ENCODE measurements at regions not wholly inside any gene's neighbourhood (a gene's known extent, or its start where the extent isn't known, plus 50 kb on each side); places are given as distances from the start of the nearest gene placed in this dataset.

DNA sequence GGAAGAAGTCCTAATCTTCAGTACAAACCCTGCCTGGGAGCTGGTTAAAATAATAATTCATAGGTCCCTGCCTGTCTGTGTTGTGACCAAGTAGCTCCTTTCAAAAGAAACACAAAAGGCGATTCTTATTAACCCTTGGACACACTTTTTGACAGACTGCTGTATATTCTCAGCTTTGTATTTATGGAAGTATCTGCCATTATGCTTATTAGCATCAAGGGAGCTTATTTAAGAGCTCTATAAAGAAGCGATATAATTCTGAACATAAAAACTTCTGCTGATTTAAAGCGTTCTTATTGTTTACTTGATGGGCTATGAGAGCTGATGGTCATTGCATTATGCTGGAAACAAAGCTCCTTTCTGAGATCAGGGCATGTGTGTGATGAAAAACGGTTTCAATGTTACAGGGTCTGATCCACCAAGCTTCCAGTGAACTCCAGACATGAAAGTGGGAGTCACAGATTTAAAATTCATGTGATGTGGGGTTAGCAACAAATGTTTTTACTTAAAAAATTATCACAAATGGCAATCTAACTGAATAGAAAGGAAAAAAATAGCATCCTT lies 181.8 kb upstream of the PDE10A start:
- peaks cover 75% of the 10 kb centered on the region for H3K4me1 Mint-ChIP-seq
- no peak overlapping the region for H3K27ac Mint-ChIP-seq
- POLR2A ChIA-PET: no interaction called here
- no peak overlapping the region for H3K4me3 Mint-ChIP-seq
- peaks cover 5% of the 10 kb centered on the region for H3K9me3 Mint-ChIP-seq
- DNase-seq (ENCODE audit: low spot score) (no peak), ATAC-seq (no peak)
- H3K36me3 Mint-ChIP-seq: peaks cover 4% of the 10 kb centered on the region
- peaks cover 6% of the 10 kb centered on the region for H3K27me3 Mint-ChIP-seq (ENCODE audit: low read depth)
- TF ChIP-seq, protein P1, sequence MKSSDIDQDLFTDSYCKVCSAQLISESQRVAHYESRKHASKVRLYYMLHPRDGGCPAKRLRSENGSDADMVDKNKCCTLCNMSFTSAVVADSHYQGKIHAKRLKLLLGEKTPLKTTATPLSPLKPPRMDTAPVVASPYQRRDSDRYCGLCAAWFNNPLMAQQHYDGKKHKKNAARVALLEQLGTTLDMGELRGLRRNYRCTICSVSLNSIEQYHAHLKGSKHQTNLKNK (CRISPR knock-in tag; IDR thresholded peaks at IDR 0.05): no peak
- TF ChIP-seq ZNF317 (CRISPR knock-in tag; IDR thresholded peaks at IDR 0.05; ENCODE audit: borderline replicate concordance, low read depth) (no peak), OVOL2 (CRISPR knock-in tag; IDR thresholded peaks at IDR 0.05; ENCODE audit: borderline replicate concordance) (no peak), ZNF263 (CRISPR knock-in tag; IDR thresholded peaks at IDR 0.05; ENCODE audit: low read depth) (no peak), KAT7 (CRISPR knock-in tag; IDR thresholded peaks at IDR 0.05; ENCODE audit: borderline replicate concordance) (no peak)
- TF ChIP-seq, protein P2, sequence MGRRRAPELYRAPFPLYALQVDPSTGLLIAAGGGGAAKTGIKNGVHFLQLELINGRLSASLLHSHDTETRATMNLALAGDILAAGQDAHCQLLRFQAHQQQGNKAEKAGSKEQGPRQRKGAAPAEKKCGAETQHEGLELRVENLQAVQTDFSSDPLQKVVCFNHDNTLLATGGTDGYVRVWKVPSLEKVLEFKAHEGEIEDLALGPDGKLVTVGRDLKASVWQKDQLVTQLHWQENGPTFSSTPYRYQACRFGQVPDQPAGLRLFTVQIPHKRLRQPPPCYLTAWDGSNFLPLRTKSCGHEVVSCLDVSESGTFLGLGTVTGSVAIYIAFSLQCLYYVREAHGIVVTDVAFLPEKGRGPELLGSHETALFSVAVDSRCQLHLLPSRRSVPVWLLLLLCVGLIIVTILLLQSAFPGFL (CRISPR knock-in tag; IDR thresholded peaks at IDR 0.05; ENCODE audit: borderline replicate concordance): no peak
- TF ChIP-seq, protein P3, sequence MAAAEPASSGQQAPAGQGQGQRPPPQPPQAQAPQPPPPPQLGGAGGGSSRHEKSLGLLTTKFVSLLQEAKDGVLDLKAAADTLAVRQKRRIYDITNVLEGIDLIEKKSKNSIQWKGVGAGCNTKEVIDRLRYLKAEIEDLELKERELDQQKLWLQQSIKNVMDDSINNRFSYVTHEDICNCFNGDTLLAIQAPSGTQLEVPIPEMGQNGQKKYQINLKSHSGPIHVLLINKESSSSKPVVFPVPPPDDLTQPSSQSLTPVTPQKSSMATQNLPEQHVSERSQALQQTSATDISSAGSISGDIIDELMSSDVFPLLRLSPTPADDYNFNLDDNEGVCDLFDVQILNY (CRISPR knock-in tag; IDR thresholded peaks at IDR 0.05): no peak
- TF ChIP-seq, protein P4, sequence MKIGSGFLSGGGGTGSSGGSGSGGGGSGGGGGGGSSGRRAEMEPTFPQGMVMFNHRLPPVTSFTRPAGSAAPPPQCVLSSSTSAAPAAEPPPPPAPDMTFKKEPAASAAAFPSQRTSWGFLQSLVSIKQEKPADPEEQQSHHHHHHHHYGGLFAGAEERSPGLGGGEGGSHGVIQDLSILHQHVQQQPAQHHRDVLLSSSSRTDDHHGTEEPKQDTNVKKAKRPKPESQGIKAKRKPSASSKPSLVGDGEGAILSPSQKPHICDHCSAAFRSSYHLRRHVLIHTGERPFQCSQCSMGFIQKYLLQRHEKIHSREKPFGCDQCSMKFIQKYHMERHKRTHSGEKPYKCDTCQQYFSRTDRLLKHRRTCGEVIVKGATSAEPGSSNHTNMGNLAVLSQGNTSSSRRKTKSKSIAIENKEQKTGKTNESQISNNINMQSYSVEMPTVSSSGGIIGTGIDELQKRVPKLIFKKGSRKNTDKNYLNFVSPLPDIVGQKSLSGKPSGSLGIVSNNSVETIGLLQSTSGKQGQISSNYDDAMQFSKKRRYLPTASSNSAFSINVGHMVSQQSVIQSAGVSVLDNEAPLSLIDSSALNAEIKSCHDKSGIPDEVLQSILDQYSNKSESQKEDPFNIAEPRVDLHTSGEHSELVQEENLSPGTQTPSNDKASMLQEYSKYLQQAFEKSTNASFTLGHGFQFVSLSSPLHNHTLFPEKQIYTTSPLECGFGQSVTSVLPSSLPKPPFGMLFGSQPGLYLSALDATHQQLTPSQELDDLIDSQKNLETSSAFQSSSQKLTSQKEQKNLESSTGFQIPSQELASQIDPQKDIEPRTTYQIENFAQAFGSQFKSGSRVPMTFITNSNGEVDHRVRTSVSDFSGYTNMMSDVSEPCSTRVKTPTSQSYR (CRISPR knock-in tag; IDR thresholded peaks at IDR 0.05): no peak
- TF ChIP-seq, protein P5, sequence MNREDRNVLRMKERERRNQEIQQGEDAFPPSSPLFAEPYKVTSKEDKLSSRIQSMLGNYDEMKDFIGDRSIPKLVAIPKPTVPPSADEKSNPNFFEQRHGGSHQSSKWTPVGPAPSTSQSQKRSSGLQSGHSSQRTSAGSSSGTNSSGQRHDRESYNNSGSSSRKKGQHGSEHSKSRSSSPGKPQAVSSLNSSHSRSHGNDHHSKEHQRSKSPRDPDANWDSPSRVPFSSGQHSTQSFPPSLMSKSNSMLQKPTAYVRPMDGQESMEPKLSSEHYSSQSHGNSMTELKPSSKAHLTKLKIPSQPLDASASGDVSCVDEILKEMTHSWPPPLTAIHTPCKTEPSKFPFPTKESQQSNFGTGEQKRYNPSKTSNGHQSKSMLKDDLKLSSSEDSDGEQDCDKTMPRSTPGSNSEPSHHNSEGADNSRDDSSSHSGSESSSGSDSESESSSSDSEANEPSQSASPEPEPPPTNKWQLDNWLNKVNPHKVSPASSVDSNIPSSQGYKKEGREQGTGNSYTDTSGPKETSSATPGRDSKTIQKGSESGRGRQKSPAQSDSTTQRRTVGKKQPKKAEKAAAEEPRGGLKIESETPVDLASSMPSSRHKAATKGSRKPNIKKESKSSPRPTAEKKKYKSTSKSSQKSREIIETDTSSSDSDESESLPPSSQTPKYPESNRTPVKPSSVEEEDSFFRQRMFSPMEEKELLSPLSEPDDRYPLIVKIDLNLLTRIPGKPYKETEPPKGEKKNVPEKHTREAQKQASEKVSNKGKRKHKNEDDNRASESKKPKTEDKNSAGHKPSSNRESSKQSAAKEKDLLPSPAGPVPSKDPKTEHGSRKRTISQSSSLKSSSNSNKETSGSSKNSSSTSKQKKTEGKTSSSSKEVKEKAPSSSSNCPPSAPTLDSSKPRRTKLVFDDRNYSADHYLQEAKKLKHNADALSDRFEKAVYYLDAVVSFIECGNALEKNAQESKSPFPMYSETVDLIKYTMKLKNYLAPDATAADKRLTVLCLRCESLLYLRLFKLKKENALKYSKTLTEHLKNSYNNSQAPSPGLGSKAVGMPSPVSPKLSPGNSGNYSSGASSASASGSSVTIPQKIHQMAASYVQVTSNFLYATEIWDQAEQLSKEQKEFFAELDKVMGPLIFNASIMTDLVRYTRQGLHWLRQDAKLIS (CRISPR knock-in tag; IDR thresholded peaks at IDR 0.05; ENCODE audit: borderline replicate concordance): no peak
- CTCF ChIA-PET: interaction anchor here (1.5 to 1.8 kb wide), 3 partner anchors 14 to 119 kb away, joined by 3 to 8 read pairs (median 4); no protein-coding TSS in a partner anchor

DNA sequence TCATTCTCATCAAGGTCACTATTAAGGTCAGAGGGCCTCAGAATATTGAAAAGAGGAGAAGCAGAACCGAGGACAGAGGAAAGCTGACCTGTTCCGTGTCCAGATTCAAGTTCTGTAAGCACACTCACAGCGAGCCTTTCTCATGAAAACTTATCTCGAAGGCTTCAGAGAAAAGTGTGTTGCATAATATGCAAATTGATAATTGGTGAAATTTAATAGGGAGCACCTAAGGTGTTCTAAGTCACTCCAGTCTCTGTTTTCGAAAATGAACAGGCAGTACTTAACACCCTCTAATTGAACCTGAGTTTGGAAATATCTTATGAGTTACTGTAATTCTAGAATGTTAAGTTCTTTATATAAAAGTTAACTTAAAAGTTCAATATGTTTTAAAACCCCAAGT lies 181.2 kb upstream of the PDE10A start:
- H3K4me3 Mint-ChIP-seq: no peak overlapping the region
- peaks cover 12% of the 10 kb centered on the region for H3K9me3 Mint-ChIP-seq
- ChIA-PET POLR2A (no interaction called here), CTCF (interaction anchor here (1.8 kb wide), 1 partner anchor 118 kb away, joined by 8 read pairs; no protein-coding TSS in a partner anchor)
- peaks cover 69% of the 10 kb centered on the region for H3K4me1 Mint-ChIP-seq
- H3K36me3 Mint-ChIP-seq: peaks cover 9% of the 10 kb centered on the region
- no peak for DNase-seq (ENCODE audit: low spot score)
- H3K27me3 Mint-ChIP-seq (ENCODE audit: low read depth): peaks cover under 1% of the 10 kb centered on the region; the same call in 1 of the 2 replicates
- TF ChIP-seq RELA (CRISPR knock-in tag; IDR thresholded peaks at IDR 0.05; ENCODE audit: borderline replicate concordance) (no peak), MYBL2 (CRISPR knock-in tag; IDR thresholded peaks at IDR 0.05) (no peak), SMAD4 (CRISPR knock-in tag; IDR thresholded peaks at IDR 0.05) (no peak), ZNF138 (CRISPR knock-in tag; conservative IDR thresholded peaks at IDR 0.05) (no peak), CREB1 (CRISPR knock-in tag; IDR thresholded peaks at IDR 0.05) (no peak)
- no peak for ATAC-seq
- no peak overlapping the region for H3K27ac Mint-ChIP-seq
